Activated naive CD8-positive, alpha-beta T cell treated with anti-CD3 and anti-CD28 coated beads, Interleukin-2, amount 50 U/mL, for 24 hours (primary cell): ENCODE measurements at regions not wholly inside any gene's neighbourhood (a gene's known extent, or its start where the extent isn't known, plus 50 kb on each side); places are given as distances from the start of the nearest gene placed in this dataset.
A peak's percentile ranks its signal among the peaks of the same experiment; 100 is the strongest.
"Not testable (repeated sequence)": the region's sequence is repeated elsewhere in the genome, so short reads cannot be mapped to it uniquely, and the experiment has no call there.

Source experiments
- ATAC-seq: fragments of 150-1000 bp; cut with Tn5 transposase; one replicate; pipeline ENCODE4 v1.10.0; 2021
- DNase-seq: peaks from one replicate; pipeline ENCODE4 v3.0.0; 2021
- H3K27ac Mint-ChIP-seq: one replicate; pipeline ENCODE4 v1.8.0; 2021; ENCODE audit warnings: mild to moderate bottlenecking, mixed read lengths
- H3K27me3 Mint-ChIP-seq: one replicate; pipeline ENCODE4 v1.8.0; 2021; ENCODE audit warnings: mixed read lengths
- H3K36me3 Mint-ChIP-seq: one replicate; pipeline ENCODE4 v1.8.0; 2021; ENCODE audit warnings: low read depth, mixed read lengths
- H3K4me1 Mint-ChIP-seq: one replicate; pipeline ENCODE4 v1.8.0; 2021; ENCODE audit warnings: mixed read lengths
- H3K4me3 Mint-ChIP-seq: one replicate; pipeline ENCODE4 v1.8.0; 2021; ENCODE audit warnings: mild to moderate bottlenecking, moderate library complexity, mixed read lengths
- H3K9me3 Mint-ChIP-seq: one replicate; pipeline ENCODE4 v1.8.0; 2021; ENCODE audit warnings: mixed read lengths

- Mint-ChIP-seq H3K36me3 (no peaks in the 10 kb centered on the region), H3K27ac (no peak overlapping the region), H3K4me1 (no peaks in the 10 kb centered on the region), H3K9me3 (no peaks in the 10 kb centered on the region), H3K4me3 (no peak overlapping the region), H3K27me3 (no peaks in the 10 kb centered on the region)
- ATAC-seq (no peak), DNase-seq (no peak)
Measured at GRCh38 chr19:21610341-21610740, 104.9 kb downstream of the ZNF429 start.

- H3K36me3 Mint-ChIP-seq = no peaks in the 10 kb centered on the region
- no peak for ATAC-seq
- no peak overlapping the region for H3K4me3 Mint-ChIP-seq
- H3K9me3 Mint-ChIP-seq = no peaks in the 10 kb centered on the region
- no peak for DNase-seq
- H3K27me3 Mint-ChIP-seq = no peaks in the 10 kb centered on the region
- H3K4me1 Mint-ChIP-seq = peaks cover 17% of the 10 kb centered on the region
- H3K27ac Mint-ChIP-seq = no peak overlapping the region
Measured at GRCh38 chr19:21608571-21608970, 103.2 kb downstream of the ZNF429 start.

GRCh38 chr19:21607449-21607848 lies 102.0 kb downstream of the ZNF429 start:
- Mint-ChIP-seq H3K27me3 (no peaks in the 10 kb centered on the region), H3K36me3 (no peaks in the 10 kb centered on the region), H3K4me1 (peaks cover 19% of the 10 kb centered on the region), H3K4me3 (no peak overlapping the region), H3K9me3 (no peaks in the 10 kb centered on the region), H3K27ac (no peak overlapping the region)
- no peak for ATAC-seq
- no peak for DNase-seq

- H3K27me3 Mint-ChIP-seq, H3K27ac Mint-ChIP-seq, DNase-seq, H3K9me3 Mint-ChIP-seq, H3K36me3 Mint-ChIP-seq, ATAC-seq, H3K4me3 Mint-ChIP-seq: not testable (repeated sequence)
- peaks cover 19% of the 10 kb centered on the region for H3K4me1 Mint-ChIP-seq
Measured at GRCh38 chr19:21607011-21607410, 101.6 kb downstream of the ZNF429 start.

GRCh38 chr19:21606326-21606725 lies 100.9 kb downstream of the ZNF429 start:
- H3K4me3 Mint-ChIP-seq = not testable (repeated sequence)

GRCh38 chr19:21604951-21605476 lies 99.6 kb downstream of the ZNF429 start:
- DNase-seq = no peak
- no peak overlapping the region for H3K27ac Mint-ChIP-seq
- peak overlapping the region; percentile 82 for H3K4me3 Mint-ChIP-seq

More at GRCh38 chr19:21606326-21606725, 100.9 kb downstream of the ZNF429 start:
- H3K27me3 Mint-ChIP-seq, ATAC-seq, H3K27ac Mint-ChIP-seq, H3K36me3 Mint-ChIP-seq, H3K9me3 Mint-ChIP-seq, DNase-seq: not testable (repeated sequence)
- peaks cover 19% of the 10 kb centered on the region for H3K4me1 Mint-ChIP-seq

More at GRCh38 chr19:21604951-21605476, 99.6 kb downstream of the ZNF429 start:
- ATAC-seq = no peak
- Mint-ChIP-seq H3K9me3 (no peaks in the 10 kb centered on the region), H3K36me3 (no peaks in the 10 kb centered on the region), H3K27me3 (no peaks in the 10 kb centered on the region), H3K4me1 (peaks cover 19% of the 10 kb centered on the region)
